ENCODE measurements at regions not wholly inside any gene's neighbourhood (a gene's known extent, or its start where the extent isn't known, plus 50 kb on each side); places are given as distances from the start of the nearest gene placed in this dataset.

GRCh38 chr5:28400076-28400475 is 1361.7 kb upstream of the CDH9 start:
- no peak for TF ChIP-seq CTCF (IDR thresholded peaks at IDR 0.05; ENCODE audit: low read depth, low read length, poor library complexity, severe bottlenecking)
- no peak for TF ChIP-seq EZH2phosphoT487 (IDR thresholded peaks at IDR 0.05; ENCODE audit: borderline replicate concordance, low read length)
